Epithelial cell of esophagus (primary cell): ENCODE measurements at regions not wholly inside any gene's neighbourhood (a gene's known extent, or its start where the extent isn't known, plus 50 kb on each side); places are given as distances from the start of the nearest gene placed in this dataset.

ENCODE experiments used
- DNase-seq: peaks from one replicate; pipeline ENCODE4 v3.0.0; 2010; ENCODE audit warnings: low read depth
- H3K4me3 ChIP-seq: 2 replicates; pipeline ENCODE4 v1.5.1; 2011; ENCODE audit warnings: mild to moderate bottlenecking, low read length, control low read depth
- TF ChIP-seq, protein P1 (sequence below): IDR thresholded peaks from 2 replicates; pipeline ENCODE4 v1.5.1; 2011; ENCODE audit warnings: low read depth, mild to moderate bottlenecking, low read length, control low read depth, inconsistent platforms; ENCODE audit not compliant: insufficient read depth; ENCODE audit errors: missing control alignments

DNA sequence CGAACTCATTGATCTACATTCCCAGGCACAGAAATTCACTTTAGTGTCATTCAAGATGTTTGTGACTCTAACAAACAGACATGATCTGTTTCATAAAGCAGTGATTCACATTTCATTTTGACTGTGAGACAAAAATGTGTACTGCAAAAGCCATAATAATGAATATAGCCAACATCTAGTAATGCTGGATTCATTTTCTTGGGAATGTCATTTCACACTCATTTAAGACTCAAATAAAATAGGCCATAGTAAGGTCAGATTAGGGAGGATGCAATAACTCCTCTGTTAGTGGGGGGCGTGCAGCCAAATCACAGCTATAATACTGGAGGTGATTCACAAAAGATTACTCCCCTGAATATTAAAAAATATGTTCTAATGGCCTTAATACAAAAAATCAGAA, 566.6 kb upstream of the ZWINT start:
- TF ChIP-seq, protein P1, sequence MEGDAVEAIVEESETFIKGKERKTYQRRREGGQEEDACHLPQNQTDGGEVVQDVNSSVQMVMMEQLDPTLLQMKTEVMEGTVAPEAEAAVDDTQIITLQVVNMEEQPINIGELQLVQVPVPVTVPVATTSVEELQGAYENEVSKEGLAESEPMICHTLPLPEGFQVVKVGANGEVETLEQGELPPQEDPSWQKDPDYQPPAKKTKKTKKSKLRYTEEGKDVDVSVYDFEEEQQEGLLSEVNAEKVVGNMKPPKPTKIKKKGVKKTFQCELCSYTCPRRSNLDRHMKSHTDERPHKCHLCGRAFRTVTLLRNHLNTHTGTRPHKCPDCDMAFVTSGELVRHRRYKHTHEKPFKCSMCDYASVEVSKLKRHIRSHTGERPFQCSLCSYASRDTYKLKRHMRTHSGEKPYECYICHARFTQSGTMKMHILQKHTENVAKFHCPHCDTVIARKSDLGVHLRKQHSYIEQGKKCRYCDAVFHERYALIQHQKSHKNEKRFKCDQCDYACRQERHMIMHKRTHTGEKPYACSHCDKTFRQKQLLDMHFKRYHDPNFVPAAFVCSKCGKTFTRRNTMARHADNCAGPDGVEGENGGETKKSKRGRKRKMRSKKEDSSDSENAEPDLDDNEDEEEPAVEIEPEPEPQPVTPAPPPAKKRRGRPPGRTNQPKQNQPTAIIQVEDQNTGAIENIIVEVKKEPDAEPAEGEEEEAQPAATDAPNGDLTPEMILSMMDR, result no peak
- DNase-seq, result no peak
- no peak overlapping the region for H3K4me3 ChIP-seq

DNA sequence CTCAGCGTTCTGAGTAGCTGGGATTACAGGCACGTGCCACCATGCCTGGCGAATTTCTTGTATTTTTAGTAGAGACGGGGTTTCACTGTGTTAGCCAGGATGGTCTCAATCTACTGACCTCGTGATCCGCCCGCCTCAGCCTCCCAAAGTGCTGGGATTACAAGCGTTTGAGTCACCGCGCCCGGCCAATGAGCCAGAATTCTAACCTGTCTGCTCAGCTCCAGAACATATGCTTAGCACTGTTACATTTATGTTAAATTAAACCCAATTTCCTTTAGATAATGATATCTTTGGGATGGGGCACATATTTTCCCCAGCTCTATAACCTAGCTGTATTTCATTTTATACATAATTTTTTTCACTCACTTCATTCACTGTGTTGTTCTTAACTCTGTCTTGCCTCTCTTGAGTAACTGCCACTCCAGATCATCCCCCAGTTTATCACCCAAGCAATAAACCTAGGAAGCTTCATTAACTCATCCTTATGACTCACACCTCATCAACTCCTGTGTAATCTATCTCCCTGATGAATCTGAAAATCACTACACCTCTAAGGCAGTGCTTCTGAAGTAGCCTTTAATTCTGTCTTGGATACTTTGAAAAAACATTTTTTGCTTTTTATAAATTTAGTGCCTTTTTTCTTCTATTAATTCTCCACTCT, 559.7 kb upstream of the ZWINT start:
- TF ChIP-seq, protein P1, result no peak

GRCh38 chr10:56912043-56912442, 551.0 kb upstream of the ZWINT start:
- H3K4me3 ChIP-seq, result no peak overlapping the region
- no peak for DNase-seq
- TF ChIP-seq, protein P1, result no peak

More for the DNA sequence above, 559.7 kb upstream of the ZWINT start:
- DNase-seq, result no peak
- H3K4me3 ChIP-seq, result no peak overlapping the region

DNA sequence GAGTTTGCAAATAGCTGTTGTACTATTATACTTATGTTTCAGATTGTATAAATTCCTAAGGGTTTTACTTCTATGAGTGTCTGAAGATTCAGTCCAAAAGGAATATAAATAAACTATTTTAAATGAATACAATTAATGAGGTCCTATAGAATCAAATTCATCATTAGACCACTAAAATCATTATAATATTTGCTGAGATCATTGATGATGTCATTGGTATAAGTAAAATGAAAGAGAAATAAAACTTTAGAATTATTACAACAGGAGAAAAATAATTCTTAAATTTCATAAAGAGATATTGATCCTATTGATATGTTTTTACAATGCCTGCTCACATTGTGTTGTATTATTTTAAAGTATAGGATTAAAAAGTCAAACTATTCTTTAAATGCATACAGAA, 544.0 kb upstream of the ZWINT start:
- no peak for DNase-seq
- H3K4me3 ChIP-seq, result no peak overlapping the region
- TF ChIP-seq, protein P1, result no peak

DNA sequence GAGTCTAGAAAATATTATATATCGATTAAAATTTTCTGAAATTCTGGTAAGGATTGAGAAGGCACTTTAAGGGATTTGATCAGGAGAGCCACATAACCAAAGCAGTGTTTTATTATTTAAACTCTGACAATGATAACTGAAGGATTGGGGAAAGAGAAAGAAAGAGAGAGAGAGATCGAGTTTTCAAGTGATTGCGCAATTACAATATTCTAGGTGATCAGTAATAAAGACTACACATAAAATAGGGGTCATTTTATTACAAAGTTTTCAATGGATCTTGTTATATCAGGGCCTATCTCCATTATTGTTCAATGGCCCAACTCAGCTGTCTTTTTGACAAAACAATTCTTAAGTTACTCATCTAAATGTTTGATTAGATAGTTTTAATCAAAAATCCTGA, 541.5 kb upstream of the ZWINT start:
- TF ChIP-seq, protein P1, result no peak
- no peak for DNase-seq
- no peak overlapping the region for H3K4me3 ChIP-seq

DNA sequence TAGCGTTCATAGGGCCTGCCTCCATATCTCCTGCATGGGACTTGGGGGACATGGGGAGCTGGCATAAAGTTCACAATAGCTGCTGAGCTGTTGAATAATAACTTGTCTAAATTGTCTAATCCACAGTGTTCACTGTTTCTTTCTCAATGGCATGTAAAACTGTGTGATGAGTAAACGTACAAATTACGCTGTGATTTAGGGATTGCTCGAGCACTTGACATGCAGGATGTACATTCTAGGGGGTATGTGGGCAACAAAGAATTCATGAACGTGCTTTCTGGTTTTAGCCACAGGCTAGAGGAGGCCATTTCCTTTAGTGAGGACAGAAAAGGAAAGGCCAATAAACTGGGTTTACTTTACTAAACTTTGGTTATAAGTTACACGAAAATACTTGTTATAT, 534.2 kb upstream of the ZWINT start:
- no peak for DNase-seq
- TF ChIP-seq, protein P1, result no peak

GRCh38 chr10:56881218-56881617, 520.2 kb upstream of the ZWINT start:
- DNase-seq, result no peak
- TF ChIP-seq, protein P1, result no peak
- no peak overlapping the region for H3K4me3 ChIP-seq

More for the DNA sequence above, 534.2 kb upstream of the ZWINT start:
- H3K4me3 ChIP-seq, result no peak overlapping the region
